ENCODE measurements at regions not wholly inside any gene's neighbourhood (a gene's known extent, or its start where the extent isn't known, plus 50 kb on each side); places are given as distances from the start of the nearest gene placed in this dataset.

GRCh38 chr9:121556580-121556979 lies 56.9 kb upstream of the GGTA1 start:
- DNase-seq (ENCODE audit: low spot score): no peak
- no peaks in the 10 kb centered on the region for H3K36me3 ChIP-seq (ENCODE audit: low read depth)

GRCh38 chr9:121557581-121558447 lies 58.2 kb upstream of the GGTA1 start:
- H3K27ac ChIP-seq (ENCODE audit: poor library complexity, severe bottlenecking): peak overlapping the region; percentile 46
- no peaks in the 10 kb centered on the region for H3K9me3 ChIP-seq (ENCODE audit: severe bottlenecking)
- H3K27me3 ChIP-seq (ENCODE audit: insufficient read depth, poor library complexity, severe bottlenecking): no peaks in the 10 kb centered on the region
- TF ChIP-seq, protein P1, sequence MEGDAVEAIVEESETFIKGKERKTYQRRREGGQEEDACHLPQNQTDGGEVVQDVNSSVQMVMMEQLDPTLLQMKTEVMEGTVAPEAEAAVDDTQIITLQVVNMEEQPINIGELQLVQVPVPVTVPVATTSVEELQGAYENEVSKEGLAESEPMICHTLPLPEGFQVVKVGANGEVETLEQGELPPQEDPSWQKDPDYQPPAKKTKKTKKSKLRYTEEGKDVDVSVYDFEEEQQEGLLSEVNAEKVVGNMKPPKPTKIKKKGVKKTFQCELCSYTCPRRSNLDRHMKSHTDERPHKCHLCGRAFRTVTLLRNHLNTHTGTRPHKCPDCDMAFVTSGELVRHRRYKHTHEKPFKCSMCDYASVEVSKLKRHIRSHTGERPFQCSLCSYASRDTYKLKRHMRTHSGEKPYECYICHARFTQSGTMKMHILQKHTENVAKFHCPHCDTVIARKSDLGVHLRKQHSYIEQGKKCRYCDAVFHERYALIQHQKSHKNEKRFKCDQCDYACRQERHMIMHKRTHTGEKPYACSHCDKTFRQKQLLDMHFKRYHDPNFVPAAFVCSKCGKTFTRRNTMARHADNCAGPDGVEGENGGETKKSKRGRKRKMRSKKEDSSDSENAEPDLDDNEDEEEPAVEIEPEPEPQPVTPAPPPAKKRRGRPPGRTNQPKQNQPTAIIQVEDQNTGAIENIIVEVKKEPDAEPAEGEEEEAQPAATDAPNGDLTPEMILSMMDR (IDR thresholded peaks at IDR 0.05; ENCODE audit: poor library complexity, severe bottlenecking): no peak
- peaks cover 27% of the 10 kb centered on the region for H3K4me1 ChIP-seq (ENCODE audit: insufficient read depth, poor library complexity, severe bottlenecking)
- no peaks in the 10 kb centered on the region for H3K36me3 ChIP-seq (ENCODE audit: low read depth)
- H3K4me3 ChIP-seq (ENCODE audit: severe bottlenecking): no peak overlapping the region
- DNase-seq (ENCODE audit: low spot score) (no peak), ATAC-seq (ENCODE audit: low read depth) (peak; percentile 71)

More at GRCh38 chr9:121556580-121556979, 56.9 kb upstream of the GGTA1 start:
- Histone ChIP-seq H3K27me3 (ENCODE audit: insufficient read depth, poor library complexity, severe bottlenecking) (no peaks in the 10 kb centered on the region), H3K4me1 (ENCODE audit: insufficient read depth, poor library complexity, severe bottlenecking) (peaks cover 22% of the 10 kb centered on the region), H3K4me3 (ENCODE audit: severe bottlenecking) (no peak overlapping the region), H3K9me3 (ENCODE audit: severe bottlenecking) (no peaks in the 10 kb centered on the region), H3K27ac (ENCODE audit: poor library complexity, severe bottlenecking) (no peak overlapping the region)
- peak; percentile 74 for ATAC-seq (ENCODE audit: low read depth)
- TF ChIP-seq, protein P1 (IDR thresholded peaks at IDR 0.05; ENCODE audit: poor library complexity, severe bottlenecking): no peak

DNA sequence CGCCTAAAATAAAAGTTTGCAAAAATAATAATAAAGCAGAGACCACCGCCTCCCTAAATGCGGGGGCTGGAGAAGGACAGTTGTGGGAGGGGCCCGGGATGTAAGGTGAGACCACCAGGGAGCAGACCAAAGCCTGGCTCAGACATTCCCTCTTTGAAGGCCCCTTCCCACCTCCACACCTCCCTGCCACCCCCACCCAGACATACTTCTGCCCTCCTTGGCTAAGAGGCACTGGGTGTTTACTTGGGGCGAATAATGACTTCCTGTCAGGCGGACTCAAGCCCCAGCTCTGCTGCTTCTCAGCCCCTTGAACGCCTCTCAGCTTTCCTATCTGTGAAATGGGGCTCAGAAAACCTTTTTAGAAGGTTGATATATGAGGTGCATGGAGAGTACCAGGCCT lies 58.8 kb upstream of the GGTA1 start:
- H3K27ac ChIP-seq (ENCODE audit: poor library complexity, severe bottlenecking): peak overlapping the region; percentile 46
- no peak overlapping the region for H3K4me3 ChIP-seq (ENCODE audit: severe bottlenecking)
- no peak for ATAC-seq (ENCODE audit: low read depth)
- no peaks in the 10 kb centered on the region for H3K9me3 ChIP-seq (ENCODE audit: severe bottlenecking)
- DNase-seq (ENCODE audit: low spot score): no peak
- TF ChIP-seq, protein P1 (IDR thresholded peaks at IDR 0.05; ENCODE audit: poor library complexity, severe bottlenecking): no peak
- H3K4me1 ChIP-seq (ENCODE audit: insufficient read depth, poor library complexity, severe bottlenecking): peaks cover 27% of the 10 kb centered on the region
- no peaks in the 10 kb centered on the region for H3K27me3 ChIP-seq (ENCODE audit: insufficient read depth, poor library complexity, severe bottlenecking)
- H3K36me3 ChIP-seq (ENCODE audit: low read depth): no peaks in the 10 kb centered on the region

- ATAC-seq (ENCODE audit: low read depth): no peak
- no peaks in the 10 kb centered on the region for H3K27me3 ChIP-seq (ENCODE audit: insufficient read depth, poor library complexity, severe bottlenecking)
- H3K36me3 ChIP-seq (ENCODE audit: low read depth): no peaks in the 10 kb centered on the region
- TF ChIP-seq, protein P1 (IDR thresholded peaks at IDR 0.05; ENCODE audit: poor library complexity, severe bottlenecking): no peak
- H3K4me1 ChIP-seq (ENCODE audit: insufficient read depth, poor library complexity, severe bottlenecking): peaks cover 27% of the 10 kb centered on the region
- H3K9me3 ChIP-seq (ENCODE audit: severe bottlenecking): no peaks in the 10 kb centered on the region
- H3K27ac ChIP-seq (ENCODE audit: poor library complexity, severe bottlenecking): no peak overlapping the region
- H3K4me3 ChIP-seq (ENCODE audit: severe bottlenecking): no peak overlapping the region
- no peak for DNase-seq (ENCODE audit: low spot score)
Measured at GRCh38 chr9:121559183-121559582, 59.5 kb upstream of the GGTA1 start.

GRCh38 chr9:121560921-121561320 lies 61.3 kb upstream of the GGTA1 start:
- Histone ChIP-seq H3K4me3 (ENCODE audit: severe bottlenecking) (no peak overlapping the region), H3K36me3 (ENCODE audit: low read depth) (no peaks in the 10 kb centered on the region), H3K27ac (ENCODE audit: poor library complexity, severe bottlenecking) (no peak overlapping the region), H3K4me1 (ENCODE audit: insufficient read depth, poor library complexity, severe bottlenecking) (peaks cover 27% of the 10 kb centered on the region), H3K9me3 (ENCODE audit: severe bottlenecking) (no peaks in the 10 kb centered on the region), H3K27me3 (ENCODE audit: insufficient read depth, poor library complexity, severe bottlenecking) (no peaks in the 10 kb centered on the region)
- TF ChIP-seq, protein P1 (IDR thresholded peaks at IDR 0.05; ENCODE audit: poor library complexity, severe bottlenecking): no peak
- ATAC-seq (ENCODE audit: low read depth) (no peak), DNase-seq (ENCODE audit: low spot score) (no peak)

Data from RWPE2 (cell line).